ENCODE measurements at regions not wholly inside any gene's neighbourhood (a gene's known extent, or its start where the extent isn't known, plus 50 kb on each side); places are given as distances from the start of the nearest gene placed in this dataset.
"Not testable (repeated sequence)": the region's sequence is repeated elsewhere in the genome, so short reads cannot be mapped to it uniquely, and the experiment has no call there.

DNA sequence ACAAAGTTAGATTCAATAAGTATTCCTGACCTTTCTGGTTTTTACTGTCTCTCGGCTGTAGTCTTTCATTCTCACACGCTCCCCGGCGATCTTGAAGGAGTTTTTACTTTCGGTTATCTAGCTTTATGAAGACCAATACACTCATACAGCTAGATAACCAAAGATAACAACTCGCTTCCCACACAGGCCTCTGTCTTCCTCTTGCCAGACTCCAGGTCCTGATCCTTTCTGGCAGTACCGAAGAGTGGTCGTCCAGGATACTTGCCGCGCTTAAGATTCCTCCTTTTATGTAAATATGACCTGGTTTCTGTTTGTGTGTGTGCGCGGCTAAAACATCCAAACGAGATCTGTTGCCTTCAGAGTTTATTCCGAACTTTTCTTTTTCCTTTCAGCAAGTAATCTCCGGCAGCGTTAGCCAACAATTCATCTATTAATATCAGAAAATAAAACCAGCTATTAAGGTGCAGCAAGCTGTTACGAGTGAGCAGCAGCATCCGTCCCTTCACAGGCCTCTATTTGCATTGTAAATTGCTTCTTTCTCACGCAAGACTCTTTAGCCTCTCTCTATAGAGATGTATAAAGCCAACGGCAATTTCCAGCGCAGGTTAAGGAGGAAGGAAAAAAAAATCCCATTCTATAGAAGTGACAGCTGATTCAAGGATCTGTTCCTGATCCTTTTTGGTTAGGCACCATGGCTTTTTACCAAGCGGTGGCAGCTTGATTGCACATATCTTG, 216.1 kb downstream of the MEF2C start:
- DNase-seq: no peak

DNA sequence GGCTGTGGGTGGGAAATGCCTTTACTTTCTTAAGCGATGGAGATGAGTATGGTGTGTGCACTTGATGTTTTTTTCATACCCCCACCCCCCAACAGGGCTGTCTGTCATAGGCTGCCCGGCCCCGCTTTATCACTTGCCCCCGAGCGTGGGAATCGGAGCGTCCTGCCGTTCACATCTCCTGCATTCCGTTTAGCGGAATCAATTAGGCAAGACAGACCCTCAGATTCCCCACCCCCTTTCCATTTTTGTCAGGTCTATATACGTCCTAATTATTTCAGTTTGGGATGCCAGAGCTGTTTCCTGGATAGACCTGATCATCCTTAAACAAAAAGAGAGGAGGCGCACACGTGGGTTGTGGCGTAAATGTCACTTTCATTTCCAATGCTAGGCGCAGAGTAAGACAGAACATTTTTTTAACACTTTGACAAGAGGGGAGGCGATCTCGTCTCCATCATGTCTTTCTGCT, 217.2 kb downstream of the MEF2C start:
- no peak for DNase-seq

DNA sequence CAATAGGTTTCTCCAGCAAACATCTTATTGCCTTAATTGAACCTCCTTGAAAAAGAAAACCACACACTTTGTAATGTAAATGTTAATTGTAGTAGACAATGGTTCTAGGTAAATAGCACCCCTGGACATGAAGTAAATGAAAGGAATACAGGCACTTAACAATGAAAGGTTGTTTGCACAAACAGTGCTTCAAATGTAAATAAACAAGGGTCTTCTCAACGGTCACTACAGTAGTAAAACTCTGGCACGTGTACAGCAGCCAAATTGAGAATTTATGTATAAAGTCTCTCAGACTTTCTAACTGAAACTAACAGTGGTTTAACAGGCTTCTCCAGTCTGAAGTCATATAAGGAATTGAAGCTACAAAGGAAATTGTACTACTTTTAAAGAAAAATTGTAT, 218.3 kb downstream of the MEF2C start:
- DNase-seq: no peak

DNA sequence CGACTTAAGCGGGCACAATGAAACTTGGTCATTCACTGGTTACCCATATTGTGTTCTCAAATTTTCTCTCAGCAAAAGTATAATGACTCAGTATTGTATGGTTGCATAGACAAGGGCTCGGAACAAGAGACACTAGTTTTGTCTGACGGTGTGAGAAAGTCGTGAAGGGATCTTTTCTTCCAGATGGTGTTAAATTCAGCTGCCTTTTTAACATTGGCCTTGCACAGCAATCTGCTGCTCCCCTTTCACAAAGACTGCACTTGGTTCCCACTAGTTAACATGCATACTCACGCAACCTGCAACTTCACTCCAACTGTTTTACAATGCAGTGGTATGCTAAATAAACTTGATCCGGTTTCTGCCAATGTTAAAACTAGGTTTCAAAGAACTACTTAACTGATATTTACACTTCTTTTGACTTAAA, 219.2 kb downstream of the MEF2C start:
- no peak for DNase-seq

DNA sequence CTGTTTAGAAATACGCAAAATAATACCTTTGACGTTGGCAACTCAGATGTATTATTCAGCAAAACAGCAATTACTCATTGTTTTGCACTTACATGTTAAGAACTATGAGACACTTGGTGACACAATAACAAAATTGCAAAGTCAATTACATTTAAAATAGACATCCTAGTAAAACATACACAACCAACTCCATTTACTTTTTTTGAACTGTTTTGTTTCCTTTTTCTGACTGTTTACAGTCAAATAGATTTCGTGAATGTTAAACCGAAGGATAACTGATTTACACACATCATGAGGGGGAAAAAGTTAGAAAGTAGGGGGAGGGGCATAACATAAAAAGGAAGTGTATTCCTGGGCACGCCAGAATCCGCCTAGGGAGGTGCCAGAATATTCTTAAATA, 220.1 kb downstream of the MEF2C start:
- no peak for DNase-seq

DNA sequence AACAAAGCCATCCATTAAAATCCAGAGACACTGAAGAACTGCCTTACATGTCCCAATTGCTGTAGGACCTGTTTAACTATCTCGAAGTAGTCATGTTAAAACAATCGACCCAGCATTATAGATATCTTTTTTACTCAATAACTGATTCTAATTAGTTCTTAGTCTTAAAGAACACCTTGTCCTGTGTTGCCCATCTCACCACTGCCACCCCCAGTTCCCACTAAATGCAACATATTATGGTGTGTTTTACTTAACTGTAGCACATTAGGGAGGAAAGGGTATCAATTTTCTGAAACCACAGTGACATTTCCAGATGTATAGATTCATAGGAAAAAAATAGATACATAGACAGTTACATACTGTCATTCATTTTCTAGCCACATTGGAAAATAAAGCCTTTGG, 221.2 kb downstream of the MEF2C start:
- DNase-seq: no peak

DNA sequence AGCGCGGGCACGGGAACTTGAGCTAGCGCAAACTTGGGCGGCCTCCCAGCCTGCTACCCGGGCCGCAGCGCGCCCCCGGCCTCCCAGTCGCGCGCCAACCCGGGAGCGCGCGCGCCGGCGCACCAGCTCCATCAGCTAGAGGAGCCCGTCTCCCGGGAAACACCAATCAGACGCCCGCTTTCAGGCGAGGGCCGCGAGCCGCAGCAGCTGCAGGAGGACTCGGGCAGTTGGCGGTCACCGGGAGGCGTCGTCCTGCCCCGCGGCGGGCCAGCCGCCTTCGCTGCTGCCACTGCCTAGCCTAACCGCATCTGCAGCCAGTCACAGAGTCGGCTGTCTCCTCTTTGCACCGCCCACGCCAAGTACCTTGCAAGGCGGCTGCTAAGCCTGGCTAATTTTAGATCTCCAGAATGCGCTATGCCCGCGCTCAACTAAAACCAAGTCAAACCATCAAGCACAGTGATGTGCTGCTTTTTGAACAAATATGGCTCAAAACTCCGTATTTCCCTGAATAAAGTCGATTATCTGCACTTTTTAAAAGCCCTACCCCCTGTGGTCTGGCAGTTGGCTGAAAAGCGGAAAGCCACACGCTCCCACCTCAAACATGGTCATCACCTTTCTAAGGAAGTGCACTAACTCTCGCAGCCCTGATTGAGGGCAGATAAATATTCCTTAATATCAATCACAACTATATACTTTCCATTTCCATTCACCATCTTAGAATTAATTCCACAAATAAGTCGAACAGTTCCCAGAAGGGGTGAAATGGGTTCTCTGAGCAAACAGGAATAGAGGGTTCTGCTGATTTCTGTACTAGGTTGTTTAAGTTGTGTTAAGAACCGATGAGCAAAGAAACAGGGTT, 221.8 kb downstream of the MEF2C start:
- peak; percentile 23 for DNase-seq

DNA sequence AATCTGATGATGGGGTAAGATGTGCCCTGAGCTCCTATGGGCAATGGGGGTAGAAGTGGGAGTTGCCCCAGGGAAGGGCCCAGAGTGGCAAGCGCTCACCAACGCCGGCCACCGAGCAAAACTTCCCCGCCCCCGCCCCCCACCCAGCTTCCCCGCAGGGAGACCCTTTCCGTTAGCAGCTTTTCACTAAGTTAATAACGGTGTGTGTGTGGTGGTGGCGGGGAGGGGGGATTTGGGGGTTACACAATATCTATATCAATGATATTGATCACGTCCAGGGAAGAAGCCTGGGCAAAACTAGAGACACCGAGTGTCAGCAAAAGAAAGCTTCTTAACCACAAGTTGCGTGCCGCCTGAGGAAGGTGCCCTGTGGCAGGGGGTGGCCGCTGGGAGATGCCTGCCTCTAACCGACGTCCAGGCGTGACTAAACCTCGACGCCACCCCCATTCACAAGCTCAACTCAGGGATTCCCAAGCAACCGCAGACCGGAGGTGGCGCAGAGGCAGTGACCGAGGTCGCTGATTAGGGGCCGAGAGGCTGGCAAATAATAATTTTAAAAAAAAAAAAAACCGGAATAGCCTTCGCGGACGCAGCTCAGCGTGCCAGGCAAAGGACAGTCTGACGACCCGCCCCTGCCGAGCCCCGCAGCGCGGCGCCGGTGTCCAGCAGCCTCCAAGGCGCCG, 222.6 kb downstream of the MEF2C start:
- DNase-seq: no peak

DNA sequence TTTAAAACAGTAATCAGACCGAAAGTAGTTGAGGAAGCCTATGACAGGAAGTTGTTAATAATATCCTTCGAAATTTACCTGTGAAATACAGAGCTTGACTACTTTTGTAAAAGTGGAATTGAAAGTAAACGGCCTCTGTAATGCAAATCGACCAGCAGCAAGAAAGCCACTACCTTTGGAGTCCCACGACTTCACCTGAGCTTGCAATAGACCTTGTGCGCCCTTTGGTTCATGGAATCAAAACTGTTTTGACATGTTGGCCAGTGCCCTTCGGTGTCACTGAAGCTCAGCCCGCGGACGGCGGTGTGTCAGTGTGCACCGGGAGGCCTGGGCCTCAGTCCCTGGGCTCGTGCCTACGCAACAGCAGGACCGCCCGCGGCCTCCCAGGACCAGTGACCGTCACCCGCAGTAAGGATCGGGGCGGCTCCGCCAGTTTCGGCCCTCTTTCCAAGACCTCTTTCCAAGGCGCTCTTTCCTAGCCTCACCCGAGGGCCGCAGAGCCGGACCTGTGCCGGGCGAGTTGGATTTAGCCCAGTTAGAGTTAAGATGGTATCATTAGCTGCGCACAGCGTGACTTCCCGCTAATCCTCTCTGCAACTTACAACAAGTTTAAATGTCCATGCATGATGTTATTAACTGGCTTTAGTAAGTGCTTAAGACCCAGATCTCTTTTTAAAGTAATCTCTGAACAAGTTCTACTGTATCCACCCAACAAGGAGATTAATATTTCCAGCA, 223.3 kb downstream of the MEF2C start:
- no peak for DNase-seq

DNA sequence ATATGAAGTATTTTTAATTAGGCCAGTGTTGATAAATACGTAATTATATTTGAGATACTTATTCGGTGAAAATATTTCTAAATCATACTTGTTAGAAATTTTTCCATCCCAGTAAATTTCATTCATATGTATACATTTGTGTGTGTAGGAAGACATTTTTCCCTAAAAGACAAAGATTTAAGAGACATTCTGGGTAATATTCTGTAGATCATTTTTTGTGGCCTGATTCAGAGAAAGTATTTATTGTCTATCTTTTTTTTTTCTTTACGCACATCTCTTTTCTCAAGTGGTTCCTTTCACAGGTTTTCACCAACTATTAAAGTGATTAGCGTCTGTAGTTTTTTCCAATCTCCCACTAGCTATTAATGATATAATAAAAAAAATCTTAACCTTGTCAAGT, 224.1 kb downstream of the MEF2C start:
- no peak for DNase-seq

DNA sequence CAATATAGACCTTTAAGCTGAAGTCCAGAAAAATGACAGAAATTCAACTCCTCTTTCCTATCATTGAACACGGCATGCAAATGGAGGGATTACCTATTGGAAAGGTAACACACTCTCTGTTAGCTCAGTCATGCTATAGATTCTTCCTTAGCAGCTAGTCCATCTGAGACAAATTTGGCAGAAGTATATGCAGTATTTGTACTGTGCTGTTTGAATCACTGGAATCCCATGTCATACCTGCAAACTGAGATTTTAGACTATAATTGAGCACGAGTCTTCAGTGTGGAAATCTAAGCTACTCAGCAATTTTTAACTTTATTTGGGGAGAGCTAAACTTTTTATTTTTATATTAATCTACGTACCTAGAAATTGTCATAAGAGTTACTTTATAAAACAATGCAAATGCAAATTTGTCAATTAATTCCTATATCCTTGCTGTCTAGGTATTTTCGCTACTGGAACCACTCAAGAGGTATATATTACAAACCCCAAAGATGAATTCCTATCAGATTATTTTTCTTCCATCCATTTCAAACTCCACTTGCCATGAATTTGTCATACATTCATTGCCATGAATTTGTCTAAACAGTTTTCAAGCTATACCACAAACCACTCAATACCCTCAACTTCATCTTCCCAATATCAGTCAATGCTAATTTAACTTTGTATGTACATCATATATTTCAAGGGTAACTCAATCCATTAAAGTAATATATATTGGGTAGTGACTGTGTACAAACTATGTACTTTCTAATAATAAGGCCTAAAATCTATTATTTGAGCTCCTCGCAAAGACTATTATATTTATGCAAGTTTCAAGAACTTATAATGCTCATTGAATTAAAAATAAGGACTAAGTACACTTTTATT, 224.8 kb downstream of the MEF2C start:
- DNase-seq: no peak

DNA sequence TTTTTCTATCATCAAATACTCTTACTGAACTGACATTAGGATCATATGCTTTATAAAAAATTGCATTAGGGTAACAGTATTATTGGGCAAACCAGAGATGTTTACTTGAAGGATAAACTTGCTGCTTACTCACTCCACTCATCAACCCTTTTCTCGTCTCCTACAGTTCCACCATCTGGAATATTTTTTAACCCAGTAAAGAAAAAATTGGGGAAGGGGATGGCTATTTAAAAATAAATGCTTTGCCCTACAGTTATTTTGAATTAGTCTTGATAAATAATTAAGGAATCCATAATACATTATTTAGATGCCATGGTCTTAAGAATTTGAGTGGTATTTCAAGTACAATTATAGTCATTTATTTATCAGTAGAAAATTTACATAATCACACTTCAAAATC, 225.8 kb downstream of the MEF2C start:
- DNase-seq: no peak

DNA sequence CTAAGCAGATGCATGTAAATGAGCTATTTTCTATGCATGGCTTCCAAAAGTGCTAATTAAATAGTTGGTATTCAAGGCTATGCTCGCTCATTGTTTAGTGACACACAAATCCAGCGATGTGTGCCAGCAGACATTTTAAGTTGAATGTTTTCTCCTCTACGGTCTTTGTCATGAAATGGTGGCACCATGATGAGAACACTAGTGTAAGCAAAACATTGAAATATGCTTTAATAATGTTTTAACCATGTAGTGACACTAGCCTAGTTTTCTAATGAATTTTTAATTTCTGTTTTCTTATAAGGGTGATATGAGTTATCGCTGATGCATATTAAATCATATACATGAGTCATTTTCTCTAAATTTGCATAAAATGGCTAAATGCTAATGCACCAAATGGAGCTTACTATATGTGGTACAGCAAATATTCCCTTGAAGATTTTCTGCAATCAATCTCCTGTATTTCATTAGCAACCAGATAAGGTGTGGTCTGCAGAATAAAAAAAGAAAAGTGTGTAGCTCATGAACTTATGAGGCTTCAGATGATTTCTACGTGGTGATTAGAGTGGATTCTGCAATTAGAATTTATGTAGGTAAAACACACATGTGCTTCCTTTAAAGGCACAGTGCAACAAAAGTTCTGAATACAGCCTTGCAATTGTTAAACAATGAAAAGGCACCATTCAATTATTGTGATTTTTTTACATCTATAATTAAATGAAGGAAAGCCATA, 226.6 kb downstream of the MEF2C start:
- DNase-seq: no peak

DNA sequence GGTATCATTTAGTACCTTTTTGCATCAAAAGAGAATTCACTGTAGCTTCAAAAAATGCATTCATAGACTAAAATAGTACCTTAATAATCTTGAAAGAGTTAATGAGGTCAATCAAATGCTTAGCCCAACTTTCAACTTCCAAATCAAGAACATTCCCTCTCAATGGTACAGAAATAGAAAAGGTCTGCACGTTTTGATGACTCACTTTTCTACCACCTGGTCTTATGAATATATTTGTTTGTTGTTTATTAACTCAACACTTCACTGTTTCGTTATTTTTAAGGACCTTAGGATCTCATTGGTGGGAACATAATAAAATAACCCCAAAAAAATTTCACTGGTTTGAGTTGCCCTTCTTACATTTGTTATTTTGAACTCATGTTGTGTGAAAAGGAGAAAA, 229.5 kb downstream of the MEF2C start:
- DNase-seq: no peak

DNA sequence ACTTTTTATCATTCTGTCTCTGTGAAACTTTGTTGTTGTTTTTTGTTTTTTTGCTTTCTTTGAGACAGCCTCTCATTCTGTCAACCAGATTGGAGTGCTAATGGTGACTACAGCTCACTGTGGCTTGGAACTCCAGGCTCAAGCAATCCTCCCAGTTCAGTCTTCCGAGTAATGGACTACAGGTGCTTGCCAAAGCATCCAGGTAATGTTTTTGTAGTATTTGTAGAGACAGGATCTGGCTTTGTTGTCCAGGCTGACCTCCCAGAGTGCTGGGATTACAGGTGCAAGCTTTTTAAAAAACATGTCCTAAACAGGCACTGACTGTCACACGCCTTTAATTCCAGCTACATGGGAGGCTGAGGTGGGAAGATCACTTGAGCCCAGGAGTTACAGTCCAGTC, 235.1 kb downstream of the MEF2C start:
- no peak for DNase-seq

DNA sequence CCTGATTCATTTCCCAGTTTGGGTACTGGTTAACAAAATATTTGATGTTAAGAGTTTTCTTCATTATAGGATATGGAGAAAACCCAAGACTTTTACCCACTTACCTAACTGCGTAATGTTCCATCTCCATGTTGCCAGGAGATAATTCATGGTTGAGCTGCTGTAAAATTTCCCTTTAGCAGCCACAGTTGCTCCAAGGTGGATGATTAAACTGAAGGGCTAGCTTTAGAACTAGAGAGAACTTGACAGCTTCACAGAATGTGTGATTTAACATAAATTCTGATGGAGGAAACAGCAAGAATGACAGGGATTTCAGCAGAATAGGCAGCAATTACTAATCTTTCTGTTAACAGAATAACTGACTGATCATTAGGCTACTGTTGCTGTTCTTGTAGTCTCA, 236.1 kb downstream of the MEF2C start:
- no peak for DNase-seq

DNA sequence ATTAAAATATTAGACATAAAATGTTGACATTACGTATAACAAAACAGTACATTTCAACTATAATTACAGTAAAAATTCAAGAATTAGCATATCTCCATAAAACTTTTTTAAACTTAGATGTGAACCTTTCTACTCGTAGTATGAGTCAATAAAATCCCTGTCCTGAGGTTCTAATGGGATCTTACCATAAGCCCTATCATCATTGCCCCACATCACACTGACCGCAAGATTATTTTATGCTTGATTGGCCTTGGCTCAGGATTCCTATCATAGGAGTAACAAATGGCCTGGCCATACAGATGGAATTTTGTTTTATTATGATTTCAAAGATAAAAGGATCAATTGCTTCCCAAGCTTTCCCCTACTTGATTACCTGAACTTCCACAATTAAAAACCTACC, 238.3 kb downstream of the MEF2C start:
- no peak for DNase-seq

DNA sequence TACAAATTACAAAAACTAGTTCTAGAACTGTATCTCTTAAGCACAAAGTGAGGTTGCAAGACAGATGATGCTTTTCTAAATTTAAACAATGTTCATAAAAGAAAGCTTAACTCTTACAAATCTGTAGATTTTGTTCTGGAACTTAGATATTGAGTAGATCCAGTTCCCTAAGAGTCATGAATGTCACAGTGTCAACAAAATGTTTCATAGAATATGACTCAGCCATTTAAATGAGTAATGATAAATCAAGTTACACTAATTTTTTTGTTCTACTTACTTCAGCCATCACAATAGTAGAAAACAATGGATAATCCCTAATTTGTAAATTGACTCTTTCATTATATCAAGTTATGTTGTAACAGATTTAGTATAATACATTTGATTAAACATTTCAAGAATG, 239.7 kb downstream of the MEF2C start:
- DNase-seq: no peak

DNA sequence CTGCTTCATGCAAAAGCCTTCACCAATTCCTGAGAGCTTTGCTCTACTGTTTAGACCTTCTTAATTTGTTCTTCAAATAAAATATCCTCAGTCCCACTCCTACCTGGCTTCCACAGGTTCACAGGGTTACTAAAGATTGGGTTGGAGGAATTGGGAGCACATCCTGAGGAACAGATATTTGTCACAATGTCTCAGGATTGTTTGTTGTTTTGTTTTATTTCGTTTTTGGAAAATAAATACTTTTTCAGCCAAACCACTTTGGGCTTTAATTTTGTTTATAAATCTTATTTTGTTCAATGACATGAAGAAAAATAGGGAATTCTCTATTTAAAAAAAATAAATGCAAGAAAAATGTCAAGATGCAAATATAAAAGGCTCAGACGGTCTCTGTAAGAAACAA, 249.0 kb downstream of the MEF2C start:
- no peak for DNase-seq

DNA sequence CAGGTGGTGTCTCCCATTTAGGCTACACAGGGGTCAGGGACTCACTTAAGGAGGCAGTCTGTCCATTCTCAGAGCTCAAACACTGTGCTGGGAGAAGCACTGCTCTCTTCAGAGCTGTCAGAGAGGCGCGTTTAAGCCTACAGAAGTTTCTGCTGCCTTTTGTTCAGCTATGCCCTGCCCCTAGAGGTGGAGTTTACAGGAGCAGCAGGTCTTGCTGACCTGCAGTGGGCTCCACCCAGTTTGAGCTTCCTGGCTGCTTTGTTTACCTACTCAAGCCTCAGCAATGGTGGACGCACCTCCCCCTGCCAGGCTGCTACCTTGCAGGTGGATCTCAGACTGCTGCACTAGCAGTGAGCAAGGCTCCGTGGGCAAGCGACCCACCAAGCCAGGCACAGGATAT, 260.1 kb downstream of the MEF2C start:
- not testable (repeated sequence) for DNase-seq

DNA sequence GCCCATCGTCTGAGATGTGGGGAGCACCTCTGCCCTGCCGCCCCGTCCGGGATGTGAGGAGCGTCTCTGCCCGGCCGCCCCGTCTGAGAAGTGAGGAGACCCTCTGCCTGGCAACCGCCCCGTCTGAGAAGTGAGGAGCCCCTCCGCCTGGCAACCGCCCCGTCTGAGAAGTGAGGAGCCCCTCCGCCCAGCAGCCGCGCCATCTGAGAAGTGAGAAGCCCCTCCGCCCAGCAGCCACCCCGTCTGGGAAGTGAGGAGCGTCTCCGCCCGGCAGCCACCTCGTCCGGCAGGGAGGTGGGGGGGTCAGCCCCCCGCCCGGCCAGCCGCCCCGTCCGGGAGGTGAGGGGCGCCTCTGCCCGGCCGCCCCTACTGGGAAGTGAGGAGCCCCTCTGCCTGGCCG, 267.2 kb downstream of the MEF2C start:
- not testable (repeated sequence) for DNase-seq

All from suppressor macrophage treated with lipopolysaccharide for 4 hours (primary cell).